Activated B cell treated with CpG ODN at 0.5 μM for 24 hours (primary cell): ENCODE measurements at regions not wholly inside any gene's neighbourhood (a gene's known extent, or its start where the extent isn't known, plus 50 kb on each side); places are given as distances from the start of the nearest gene placed in this dataset.

ENCODE experiments used
- ATAC-seq: fragments of 200-7000 bp; cut with Tn5 transposase; one replicate; pipeline ENCODE4 v1.10.0; 2021; ENCODE audit warnings: low read depth, mild to moderate bottlenecking, moderate library complexity
- CTCF ChIA-PET: fragments of 350-600 bp; sonication (Branson Sonifier 250); formaldehyde crosslinking; loops from one replicate; lab custom pipeline; 2021; ENCODE audit warnings: antibody characterized with exemption; lab: Charles Lee
- POLR2A ChIA-PET: fragments of 350-600 bp; sonication (Branson Sonifier 250); formaldehyde crosslinking; loops from one replicate; lab custom pipeline; 2021; ENCODE audit warnings: antibody characterized with exemption; lab: Charles Lee
- DNase-seq: peaks from one replicate; pipeline ENCODE4 v3.0.0; 2022
- H3K27ac Mint-ChIP-seq: one replicate; pipeline ENCODE4 v1.8.0; 2020; ENCODE audit warnings: mixed read lengths
- H3K27me3 Mint-ChIP-seq: one replicate; pipeline ENCODE4 v1.8.0; 2021; ENCODE audit warnings: mixed read lengths
- H3K36me3 Mint-ChIP-seq: one replicate; pipeline ENCODE4 v1.8.0; 2021; ENCODE audit warnings: low read depth, mixed read lengths
- H3K4me1 Mint-ChIP-seq: one replicate; pipeline ENCODE4 v1.8.0; 2021; ENCODE audit warnings: mixed read lengths
- H3K4me3 Mint-ChIP-seq: one replicate; pipeline ENCODE4 v1.8.0; 2020; ENCODE audit warnings: mild to moderate bottlenecking, mixed read lengths
- H3K9me3 Mint-ChIP-seq: one replicate; pipeline ENCODE4 v1.8.0; 2020; ENCODE audit warnings: mixed read lengths
- CTCF ChIP-seq: fragments of 200-600 bp; IDR thresholded peaks from one replicate; pipeline ENCODE4 v1.8.0; 2022; ENCODE audit warnings: antibody characterized with exemption, mild to moderate bottlenecking
- intact Hi-C: fragments of 100-400 bp; cut with micrococcal nuclease; formaldehyde crosslinking; loops from one replicate; pipeline ENCODE4 v1.15.1; 2024

GRCh38 chr2:10201201-10201600, 78.7 kb downstream of the RRM2 start:
- intact Hi-C loops: no loop called here
- ChIA-PET POLR2A (interaction anchor here (0.7 kb wide), 1 partner anchor 38 kb away, joined by 6 read pairs; no protein-coding TSS in a partner anchor), CTCF (no interaction called here)

GRCh38 chr2:10202131-10202665, 79.7 kb downstream of the RRM2 start:
- TF ChIP-seq CTCF: no peak
- Mint-ChIP-seq H3K36me3 (no peaks in the 10 kb centered on the region), H3K27ac (no peak overlapping the region), H3K27me3 (no peaks in the 10 kb centered on the region), H3K4me1 (no peaks in the 10 kb centered on the region), H3K4me3 (no peak overlapping the region), H3K9me3 (no peaks in the 10 kb centered on the region)
- ATAC-seq: no peak
- POLR2A ChIA-PET: no interaction called here
- CTCF ChIA-PET: no interaction called here
- DNase-seq: no peak
- intact Hi-C loops: no loop called here

More at GRCh38 chr2:10201201-10201600, 78.7 kb downstream of the RRM2 start:
- ATAC-seq: no peak
- Mint-ChIP-seq H3K9me3 (no peaks in the 10 kb centered on the region), H3K27ac (no peak overlapping the region), H3K36me3 (no peaks in the 10 kb centered on the region), H3K27me3 (no peaks in the 10 kb centered on the region), H3K4me1 (no peaks in the 10 kb centered on the region), H3K4me3 (no peak overlapping the region)
- no peak for TF ChIP-seq CTCF
- DNase-seq: no peak

GRCh38 chr2:10204326-10205161, 82.0 kb downstream of the RRM2 start:
- intact Hi-C loops: no loop called here
- no peaks in the 10 kb centered on the region for H3K27me3 Mint-ChIP-seq
- H3K4me3 Mint-ChIP-seq: no peak overlapping the region
- ChIA-PET POLR2A (no interaction called here), CTCF (no interaction called here)
- no peak for TF ChIP-seq CTCF
- no peaks in the 10 kb centered on the region for H3K4me1 Mint-ChIP-seq
- H3K36me3 Mint-ChIP-seq: no peaks in the 10 kb centered on the region
- DNase-seq: no peak
- no peak overlapping the region for H3K27ac Mint-ChIP-seq
- H3K9me3 Mint-ChIP-seq: no peaks in the 10 kb centered on the region
- no peak for ATAC-seq

- ChIA-PET CTCF (no interaction called here), POLR2A (no interaction called here)
Observed at GRCh38 chr2:10205162-10205475, 82.6 kb downstream of the RRM2 start.

More at GRCh38 chr2:10205162-10205475, 82.6 kb downstream of the RRM2 start:
- no peaks in the 10 kb centered on the region for H3K36me3 Mint-ChIP-seq
- H3K4me1 Mint-ChIP-seq: no peaks in the 10 kb centered on the region
- no peaks in the 10 kb centered on the region for H3K27me3 Mint-ChIP-seq
- ATAC-seq (no peak), DNase-seq (no peak)
- no peaks in the 10 kb centered on the region for H3K9me3 Mint-ChIP-seq
- TF ChIP-seq CTCF: no peak
- no peak overlapping the region for H3K27ac Mint-ChIP-seq
- H3K4me3 Mint-ChIP-seq: no peak overlapping the region
- intact Hi-C loops: no loop called here
